ENCODE measurements at regions not wholly inside any gene's neighbourhood (a gene's known extent, or its start where the extent isn't known, plus 50 kb on each side); places are given as distances from the start of the nearest gene placed in this dataset.

DNA sequence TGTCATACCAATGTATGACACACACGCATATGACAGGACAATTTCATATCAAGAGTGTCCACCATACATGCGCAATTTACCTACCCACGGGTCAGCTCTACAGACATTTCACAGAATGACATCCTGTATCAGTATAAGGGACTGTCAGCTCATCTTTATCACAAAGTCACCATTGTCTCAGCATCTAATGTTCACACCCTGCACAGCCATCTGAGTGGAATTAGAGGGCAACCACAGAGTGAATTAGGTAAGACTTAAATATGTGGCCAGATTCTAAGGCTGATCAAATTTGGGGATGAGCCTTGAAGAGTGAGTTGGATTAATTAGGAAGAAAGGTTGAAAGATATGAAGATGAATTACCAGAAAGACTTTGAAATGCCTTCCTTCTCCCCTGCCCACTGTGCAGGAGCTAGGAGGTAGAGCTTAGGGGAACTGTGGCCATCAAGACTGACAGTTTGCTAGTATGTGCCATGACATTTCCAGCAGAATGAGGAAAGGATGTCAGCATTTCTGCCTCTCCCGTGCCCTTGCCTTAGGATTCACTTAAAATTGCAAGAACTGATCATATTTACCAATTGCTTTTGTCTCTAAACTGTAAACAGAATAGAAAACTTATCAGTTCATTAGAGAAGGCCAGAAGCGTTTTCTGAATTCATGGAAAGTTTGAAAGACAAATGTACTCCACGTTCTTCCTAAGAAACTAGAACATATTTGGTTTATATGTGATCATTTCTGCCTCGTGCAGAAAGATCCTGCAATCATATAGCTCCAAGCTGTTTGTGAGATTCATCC is 121.1 kb downstream of the DDX1 start:
- TF ChIP-seq, protein P1, sequence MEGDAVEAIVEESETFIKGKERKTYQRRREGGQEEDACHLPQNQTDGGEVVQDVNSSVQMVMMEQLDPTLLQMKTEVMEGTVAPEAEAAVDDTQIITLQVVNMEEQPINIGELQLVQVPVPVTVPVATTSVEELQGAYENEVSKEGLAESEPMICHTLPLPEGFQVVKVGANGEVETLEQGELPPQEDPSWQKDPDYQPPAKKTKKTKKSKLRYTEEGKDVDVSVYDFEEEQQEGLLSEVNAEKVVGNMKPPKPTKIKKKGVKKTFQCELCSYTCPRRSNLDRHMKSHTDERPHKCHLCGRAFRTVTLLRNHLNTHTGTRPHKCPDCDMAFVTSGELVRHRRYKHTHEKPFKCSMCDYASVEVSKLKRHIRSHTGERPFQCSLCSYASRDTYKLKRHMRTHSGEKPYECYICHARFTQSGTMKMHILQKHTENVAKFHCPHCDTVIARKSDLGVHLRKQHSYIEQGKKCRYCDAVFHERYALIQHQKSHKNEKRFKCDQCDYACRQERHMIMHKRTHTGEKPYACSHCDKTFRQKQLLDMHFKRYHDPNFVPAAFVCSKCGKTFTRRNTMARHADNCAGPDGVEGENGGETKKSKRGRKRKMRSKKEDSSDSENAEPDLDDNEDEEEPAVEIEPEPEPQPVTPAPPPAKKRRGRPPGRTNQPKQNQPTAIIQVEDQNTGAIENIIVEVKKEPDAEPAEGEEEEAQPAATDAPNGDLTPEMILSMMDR (IDR thresholded peaks at IDR 0.05): no peak
- TF ChIP-seq POLR2AphosphoS5 (IDR thresholded peaks at IDR 0.05) (no peak), POLR2A (IDR thresholded peaks at IDR 0.05) (no peak), EP300 (IDR thresholded peaks at IDR 0.05) (no peak)
